GM12864 (cell line): ENCODE measurements at regions not wholly inside any gene's neighbourhood (a gene's known extent, or its start where the extent isn't known, plus 50 kb on each side); places are given as distances from the start of the nearest gene placed in this dataset.

Experiments used
- DNase-seq: peaks from one replicate; pipeline ENCODE4 v3.0.0-alpha.2; 2011; ENCODE audit warnings: low read depth
- H3K4me3 ChIP-seq: 2 replicates; pipeline ENCODE4 v1.5.1; 2011; ENCODE audit warnings: mild to moderate bottlenecking, low read depth, low read length, control low read depth
- TF ChIP-seq, protein P1 (sequence below): IDR thresholded peaks from 2 replicates; pipeline ENCODE4 v1.5.1; 2011; ENCODE audit warnings: low read depth, mild to moderate bottlenecking, moderate library complexity, low read length, control low read depth, inconsistent platforms; ENCODE audit errors: missing control alignments

GRCh38 chr2:116109471-116109870, 1667.0 kb downstream of the DPP10 start:
- TF ChIP-seq, protein P1, sequence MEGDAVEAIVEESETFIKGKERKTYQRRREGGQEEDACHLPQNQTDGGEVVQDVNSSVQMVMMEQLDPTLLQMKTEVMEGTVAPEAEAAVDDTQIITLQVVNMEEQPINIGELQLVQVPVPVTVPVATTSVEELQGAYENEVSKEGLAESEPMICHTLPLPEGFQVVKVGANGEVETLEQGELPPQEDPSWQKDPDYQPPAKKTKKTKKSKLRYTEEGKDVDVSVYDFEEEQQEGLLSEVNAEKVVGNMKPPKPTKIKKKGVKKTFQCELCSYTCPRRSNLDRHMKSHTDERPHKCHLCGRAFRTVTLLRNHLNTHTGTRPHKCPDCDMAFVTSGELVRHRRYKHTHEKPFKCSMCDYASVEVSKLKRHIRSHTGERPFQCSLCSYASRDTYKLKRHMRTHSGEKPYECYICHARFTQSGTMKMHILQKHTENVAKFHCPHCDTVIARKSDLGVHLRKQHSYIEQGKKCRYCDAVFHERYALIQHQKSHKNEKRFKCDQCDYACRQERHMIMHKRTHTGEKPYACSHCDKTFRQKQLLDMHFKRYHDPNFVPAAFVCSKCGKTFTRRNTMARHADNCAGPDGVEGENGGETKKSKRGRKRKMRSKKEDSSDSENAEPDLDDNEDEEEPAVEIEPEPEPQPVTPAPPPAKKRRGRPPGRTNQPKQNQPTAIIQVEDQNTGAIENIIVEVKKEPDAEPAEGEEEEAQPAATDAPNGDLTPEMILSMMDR, result no peak
- no peak overlapping the region for H3K4me3 ChIP-seq
- no peak for DNase-seq

DNA sequence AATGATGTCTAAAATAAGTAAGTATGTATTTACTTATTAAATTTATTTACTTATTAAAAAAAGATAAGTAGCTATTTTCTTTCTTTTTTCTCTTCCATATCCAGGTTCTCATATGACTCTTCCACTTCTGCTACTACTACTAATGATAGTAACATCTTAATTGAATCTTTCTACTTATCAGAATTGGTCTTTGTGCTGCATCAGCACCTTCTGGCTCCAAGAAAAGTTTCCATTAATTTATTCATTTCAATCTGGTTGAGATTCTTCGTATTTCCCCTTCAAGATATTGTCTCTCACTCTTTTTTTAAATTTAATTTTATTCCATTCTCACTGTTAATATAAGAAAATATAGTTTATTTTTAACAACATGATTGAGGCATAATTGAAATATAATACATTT, 1675.4 kb downstream of the DPP10 start:
- H3K4me3 ChIP-seq, result no peak overlapping the region
- no peak for DNase-seq
- TF ChIP-seq, protein P1, result no peak

GRCh38 chr2:116132833-116133232, 1681.7 kb upstream of the DDX18 start:
- TF ChIP-seq, protein P1, result no peak
- DNase-seq, result no peak

DNA sequence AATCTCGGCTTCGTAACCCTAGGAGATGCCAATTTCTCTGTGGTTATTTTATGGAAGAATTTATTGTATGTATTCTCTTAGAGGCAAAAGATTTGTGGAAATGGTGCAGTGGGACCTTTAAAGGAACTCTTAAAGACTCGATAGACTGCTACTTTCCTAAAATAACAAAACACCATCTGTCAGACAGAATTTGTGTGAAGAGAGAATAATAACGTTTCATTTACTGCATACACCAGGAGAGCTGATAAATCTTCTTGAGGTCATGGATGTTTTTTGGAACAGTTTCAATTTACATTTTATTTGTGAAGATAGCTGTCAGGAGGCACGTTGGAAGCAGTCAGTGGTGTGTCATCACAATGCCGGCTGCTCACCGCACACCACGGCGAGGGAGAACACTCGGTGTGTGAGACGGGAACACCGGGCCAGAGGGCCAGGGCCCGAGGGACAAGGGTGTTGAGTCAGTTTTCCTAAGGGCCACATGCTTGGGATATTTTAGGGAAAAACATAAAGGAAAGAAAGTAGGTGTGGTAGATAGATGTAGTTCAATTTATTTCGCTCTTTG, 1681.0 kb upstream of the DDX18 start:
- H3K4me3 ChIP-seq, result no peak overlapping the region
- DNase-seq, result no peak
- TF ChIP-seq, protein P1, result no peak

More at GRCh38 chr2:116132833-116133232, 1681.7 kb upstream of the DDX18 start:
- H3K4me3 ChIP-seq, result no peak overlapping the region

- no peak for DNase-seq
- H3K4me3 ChIP-seq, result no peak overlapping the region
- TF ChIP-seq, protein P1, result no peak
Measured at GRCh38 chr2:116141891-116142474, 1672.5 kb upstream of the DDX18 start.

GRCh38 chr2:116142644-116143227, 1671.8 kb upstream of the DDX18 start:
- TF ChIP-seq, protein P1, result no peak
- H3K4me3 ChIP-seq, result no peak overlapping the region
- DNase-seq, result no peak

DNA sequence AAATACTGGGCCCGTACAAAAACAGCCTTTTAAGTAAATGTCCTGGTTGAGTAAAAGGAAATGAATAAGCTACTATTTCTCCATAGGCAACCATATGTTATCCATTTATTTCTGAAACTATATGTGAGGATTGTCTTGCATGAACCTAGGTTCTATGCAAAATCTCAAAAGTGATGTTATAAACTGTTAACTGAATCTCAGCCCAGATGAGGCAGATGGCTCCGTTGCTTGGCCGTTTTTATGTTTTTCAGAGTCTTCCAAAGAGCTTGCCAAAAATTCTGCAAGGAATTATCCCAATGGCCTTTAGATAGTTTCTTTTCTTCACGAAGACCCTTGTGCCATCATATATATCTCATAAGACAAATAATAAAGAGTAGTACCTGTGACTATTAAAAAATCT, 1669.5 kb upstream of the DDX18 start:
- TF ChIP-seq, protein P1, result no peak
- no peak overlapping the region for H3K4me3 ChIP-seq
- DNase-seq, result no peak
